K562 (cell line): ENCODE measurements at regions not wholly inside any gene's neighbourhood (a gene's known extent, or its start where the extent isn't known, plus 50 kb on each side); places are given as distances from the start of the nearest gene placed in this dataset.

Source experiments
- CTCF ChIP-seq, 3 experiments: IDR thresholded peaks in 2 of 3; conservative IDR thresholded peaks in 1 of 3; 2 replicates each; pipeline ENCODE4 v1.5.1; 2011 to 2012; ENCODE audit warnings: low read length in 3 of 3, mild to moderate bottlenecking in 3 of 3, control low read depth in 2 of 3, improper control_type of control experiment in 1 of 3, inconsistent platforms in 1 of 3, low read depth in 1 of 3, mixed read lengths in 1 of 3, moderate library complexity in 1 of 3; ENCODE audit not compliant: insufficient read depth in 2 of 3
- ELK1 ChIP-seq: sonication (generic); formaldehyde crosslinking; IDR thresholded peaks from 2 replicates; pipeline ENCODE4 v1.8.1; 2022; ENCODE audit warnings: missing genetic modification reagents
- MAX ChIP-seq: sonication (generic); formaldehyde crosslinking; IDR thresholded peaks from 2 replicates; pipeline ENCODE4 v1.9.0; 2022; ENCODE audit warnings: mild to moderate bottlenecking, missing genetic modification reagents
- MNT ChIP-seq, 2 experiments: fragments of 450-650 bp; conservative IDR thresholded peaks; 2 replicates each; pipeline ENCODE4 v1.6.1; 2017; ENCODE audit warnings: mild to moderate bottlenecking in 2 of 2, moderate library complexity in 2 of 2
- NR3C1 ChIP-seq: sonication (generic); formaldehyde crosslinking; IDR thresholded peaks from 2 replicates; pipeline ENCODE4 v1.8.1; 2022; ENCODE audit warnings: missing genetic modification reagents
- POLR2AphosphoS5 ChIP-seq: IDR thresholded peaks from 2 replicates; pipeline ENCODE4 v1.6.1; 2011; ENCODE audit warnings: mild to moderate bottlenecking, low read depth, low read length, moderate library complexity; ENCODE audit not compliant: control insufficient read depth, insufficient read depth
- RAD21 ChIP-seq, 2 experiments: fragments of 250-450 bp in 1 of 2; fragments of 450-650 bp in 1 of 2; sonication (Bioruptor Pico) in 1 of 2; formaldehyde crosslinking in 1 of 2; IDR thresholded peaks in 1 of 2; conservative IDR thresholded peaks in 1 of 2; 2 replicates each; pipeline versions ENCODE4 v1.4.0 to v1.8.0; 2020 to 2022; ENCODE audit warnings: mild to moderate bottlenecking in 2 of 2, moderate library complexity in 1 of 2
- TCFL5 ChIP-seq: fragments of 250-450 bp; sonication (Bioruptor Pico); conservative IDR thresholded peaks from 2 replicates; pipeline ENCODE4 v1.6.1; 2021; ENCODE audit warnings: mild to moderate bottlenecking, moderate library complexity, matching md5 sums
- ZFP36 ChIP-seq: fragments of 150-350 bp; IDR thresholded peaks from 2 replicates; pipeline ENCODE4 v1.6.1; 2018; ENCODE audit warnings: low read length, low read depth; ENCODE audit not compliant: partially characterized antibody
- ZNF140 ChIP-seq: fragments of 250-450 bp; sonication (Bioruptor Pico); IDR thresholded peaks from 2 replicates; pipeline ENCODE4 v1.8.0; 2021; ENCODE audit warnings: moderate library complexity, mild to moderate bottlenecking, inconsistent platforms
- ZNF668 ChIP-seq: fragments of 250-450 bp; sonication (Bioruptor Pico); IDR thresholded peaks from 2 replicates; pipeline ENCODE4 v1.8.0; 2022; ENCODE audit warnings: mild to moderate bottlenecking, inconsistent platforms
- ZNF764 ChIP-seq: fragments of 250-450 bp; sonication (Bioruptor Pico); IDR thresholded peaks from 2 replicates; pipeline ENCODE4 v1.4.0; 2020; ENCODE audit warnings: low read depth, mild to moderate bottlenecking, moderate library complexity

GRCh38 chr2:66813525-66813924 lies 378.6 kb downstream of the MEIS1 start:
- TF ChIP-seq MNT (conservative IDR thresholded peaks at IDR 0.05), result no peak
- TF ChIP-seq CTCF (IDR thresholded peaks at IDR 0.05 in 2 of 3, conservative IDR thresholded peaks at IDR 0.05 in 1 of 3; ENCODE audit: insufficient read depth in 2 of 3, low read depth in 1 of 3, low read length in 3 of 3), result no peak
- TF ChIP-seq RAD21 (CRISPR knock-in tag; conservative IDR thresholded peaks at IDR 0.05 in 1 of 2, IDR thresholded peaks at IDR 0.05 in 1 of 2), result no peak
- TF ChIP-seq POLR2AphosphoS5, result no peak
- no peak for TF ChIP-seq ZFP36
- TF ChIP-seq ELK1 (CRISPR knock-in tag), result no peak
- no peak for TF ChIP-seq ZNF140 (CRISPR knock-in tag)
- TF ChIP-seq NR3C1, result no peak
- TF ChIP-seq MAX, result no peak
- no peak for TF ChIP-seq ZNF668 (CRISPR knock-in tag)
- TF ChIP-seq TCFL5 (CRISPR knock-in tag), result no peak
- TF ChIP-seq ZNF764 (CRISPR knock-in tag), result no peak
